ENCODE measurements at regions not wholly inside any gene's neighbourhood (a gene's known extent, or its start where the extent isn't known, plus 50 kb on each side); places are given as distances from the start of the nearest gene placed in this dataset.
"Not testable (repeated sequence)": the region's sequence is repeated elsewhere in the genome, so short reads cannot be mapped to it uniquely, and the experiment has no call there.

- no peak for DNase-seq
These were observed 238.8 kb upstream of the PCDH20 start for GRCh38 chr13:61654481-61654880.

GRCh38 chr13:61648547-61648946 is 232.9 kb upstream of the PCDH20 start:
- no peak for DNase-seq

GRCh38 chr13:61612192-61612591 is 196.5 kb upstream of the PCDH20 start:
- DNase-seq, result no peak

GRCh38 chr13:61608138-61608537 is 192.5 kb upstream of the PCDH20 start:
- DNase-seq, result no peak

GRCh38 chr13:61600360-61601033 is 184.8 kb upstream of the PCDH20 start:
- no peak for DNase-seq

GRCh38 chr13:61592489-61592888 is 176.8 kb upstream of the PCDH20 start:
- DNase-seq, result no peak

GRCh38 chr13:61575973-61576372 is 160.3 kb upstream of the PCDH20 start:
- DNase-seq, result no peak

- DNase-seq, result no peak
These were observed 148.0 kb upstream of the PCDH20 start for GRCh38 chr13:61563645-61564044.

- no peak for DNase-seq
These were observed 131.3 kb upstream of the PCDH20 start for GRCh38 chr13:61546911-61547310.

GRCh38 chr13:61546413-61546812 is 130.8 kb upstream of the PCDH20 start:
- no peak for DNase-seq

- no peak for DNase-seq
These were observed 120.8 kb upstream of the PCDH20 start for GRCh38 chr13:61536433-61536832.

- peak; percentile 54 to 79 for DNase-seq
These were observed 115.9 kb upstream of the PCDH20 start for GRCh38 chr13:61531383-61532065.

- not testable (repeated sequence) for DNase-seq
These were observed 103.6 kb upstream of the PCDH20 start for GRCh38 chr13:61519214-61519613.

GRCh38 chr13:61508936-61509335 is 93.3 kb upstream of the PCDH20 start:
- DNase-seq, result no peak

GRCh38 chr13:61500176-61500575 is 84.5 kb upstream of the PCDH20 start:
- no peak for DNase-seq

GRCh38 chr13:61495648-61496047 is 80.0 kb upstream of the PCDH20 start:
- DNase-seq, result no peak

GRCh38 chr13:61493556-61493955 is 77.9 kb upstream of the PCDH20 start:
- DNase-seq, result not testable (repeated sequence)

- no peak for DNase-seq
These were observed 70.8 kb upstream of the PCDH20 start for GRCh38 chr13:61486496-61486895.

- no peak for DNase-seq
These were observed 69.6 kb upstream of the PCDH20 start for GRCh38 chr13:61485128-61485765.

- DNase-seq, result no peak
These were observed 62.0 kb upstream of the PCDH20 start for GRCh38 chr13:61477619-61478018.

- no peak for DNase-seq
These were observed 55.1 kb upstream of the PCDH20 start for GRCh38 chr13:61470786-61471185.

- no peak for DNase-seq
These were observed 50.6 kb upstream of the PCDH20 start for GRCh38 chr13:61466280-61466679.
